Endothelial cell of umbilical vein (primary cell): ENCODE measurements at regions not wholly inside any gene's neighbourhood (a gene's known extent, or its start where the extent isn't known, plus 50 kb on each side); places are given as distances from the start of the nearest gene placed in this dataset.

Experiments
- BruUV-seq: library from RNA; stranded (reverse); fragments of 400-500 nt; replicated peaks from 2 replicates; lab custom pipeline; 2021; lab: Mats Ljungman, UMichigan
- CTCF ChIA-PET: fragments of 300-600, 350-600 bp; sonication (Branson Sonifier 250); formaldehyde crosslinking; loops from one replicate; lab custom pipeline; 2021; ENCODE audit warnings: antibody characterized with exemption, inconsistent platforms; lab: Charles Lee
- POLR2A ChIA-PET: fragments of 300-600, 350-600 bp; sonication (Branson Sonifier 250); formaldehyde crosslinking; loops from one replicate; lab custom pipeline; 2021; ENCODE audit warnings: antibody characterized with exemption, inconsistent platforms; lab: Charles Lee
- DNase-seq: peaks from one replicate; pipeline ENCODE4 v3.0.0-alpha.2; 2011; ENCODE audit warnings: low read depth, low spot score
- FAIRE-seq: peaks from 2 replicates; lab custom pipeline; 2011; peaks lifted over from hg19 to GRCh38; lab: Jason Lieb, UNC
- H2AFZ ChIP-seq: 2 replicates; pipeline ENCODE4 v1.6.0; 2012; ENCODE audit warnings: low read depth, low read length, control low read depth, inconsistent platforms
- H3K27ac ChIP-seq: 2 replicates; pipeline ENCODE4 v1.5.1; 2011; ENCODE audit warnings: low read depth, mild to moderate bottlenecking, control low read depth, low read length, moderate library complexity; ENCODE audit not compliant: insufficient read depth
- H3K27me3 ChIP-seq, 2 experiments: 2 replicates each; pipeline versions ENCODE4 v1.6.0 to v1.6.1; 2011; ENCODE audit warnings: low read length in 2 of 2, mixed read lengths in 1 of 2; ENCODE audit not compliant: control insufficient read depth in 2 of 2, insufficient read depth in 2 of 2
- H3K36me3 ChIP-seq, 2 experiments: 2 replicates in 1 of 2; 3 replicates in 1 of 2; pipeline ENCODE4 v1.5.1; 2011; ENCODE audit warnings: low read length in 2 of 2, mild to moderate bottlenecking in 1 of 2, moderate library complexity in 1 of 2; ENCODE audit not compliant: control insufficient read depth in 2 of 2, insufficient read depth in 2 of 2; ENCODE audit errors: extremely low read depth in 1 of 2
- H3K4me1 ChIP-seq: 3 replicates; pipeline ENCODE4 v1.5.1; 2011; ENCODE audit warnings: mild to moderate bottlenecking, low read length; ENCODE audit not compliant: control insufficient read depth, insufficient read depth; ENCODE audit errors: extremely low read depth
- H3K4me2 ChIP-seq: 2 replicates; pipeline ENCODE4 v1.6.1; 2011; ENCODE audit warnings: low read length, control low read depth, mixed read lengths; ENCODE audit not compliant: insufficient read depth
- H3K4me3 ChIP-seq, 3 experiments: fragments of 200-600 bp in 1 of 3; sonication (generic), shearing (Covaris generic) in 1 of 3; replicated peaks in 1 of 3; 2 replicates each; pipeline ENCODE4 v1.5.1; 2011 to 2016; ENCODE audit warnings: control low read depth in 3 of 3, low read length in 3 of 3, mild to moderate bottlenecking in 2 of 3, inconsistent platforms in 1 of 3, low read depth in 1 of 3, moderate library complexity in 1 of 3; ENCODE audit not compliant: insufficient read depth in 1 of 3
- H3K79me2 ChIP-seq: 2 replicates; pipeline ENCODE4 v1.6.0; 2012; ENCODE audit warnings: low read length, inconsistent platforms; ENCODE audit not compliant: control insufficient read depth, insufficient read depth
- H3K9ac ChIP-seq: replicated peaks from 2 replicates; pipeline ENCODE3; 2011; ENCODE audit warnings: low read length, control low read depth; ENCODE audit not compliant: insufficient read depth; ENCODE audit errors: extremely low read depth
- H3K9me1 ChIP-seq: replicated peaks from 3 replicates; pipeline ENCODE4 v1.6.0; 2011; ENCODE audit warnings: mild to moderate bottlenecking, low read length; ENCODE audit not compliant: control insufficient read depth, insufficient read depth; ENCODE audit errors: extremely low read depth
- H3K9me3 ChIP-seq: replicated peaks from 2 replicates; pipeline ENCODE4 v1.5.1; 2012; ENCODE audit warnings: low read length, inconsistent platforms; ENCODE audit not compliant: control insufficient read depth, insufficient read depth
- H4K20me1 ChIP-seq: replicated peaks from 2 replicates; pipeline ENCODE3; 2011; ENCODE audit warnings: mild to moderate bottlenecking, low read length; ENCODE audit not compliant: control insufficient read depth, insufficient read depth; ENCODE audit errors: extremely low read depth
- EZH2 ChIP-seq: IDR thresholded peaks from 2 replicates; pipeline ENCODE4 v1.6.1; 2012; ENCODE audit warnings: borderline replicate concordance, low read depth, mild to moderate bottlenecking, moderate library complexity, low read length, inconsistent platforms; ENCODE audit not compliant: severe bottlenecking
- JUN ChIP-seq: IDR thresholded peaks from 2 replicates; pipeline ENCODE4 v1.6.1; 2011; ENCODE audit warnings: borderline replicate concordance, low read depth; ENCODE audit not compliant: insufficient read length, insufficient read depth
- MAX ChIP-seq: IDR thresholded peaks from 2 replicates; pipeline ENCODE4 v1.6.1; 2011; ENCODE audit not compliant: insufficient read depth, insufficient read length
- POLR2A ChIP-seq: IDR thresholded peaks from 2 replicates; pipeline ENCODE4 v1.6.1; 2012; ENCODE audit warnings: low read depth, mild to moderate bottlenecking, control low read depth, low read length
- POLR2AphosphoS5 ChIP-seq: IDR thresholded peaks from 2 replicates; pipeline ENCODE4 v1.6.1; 2012; ENCODE audit warnings: low read depth, mild to moderate bottlenecking, control low read depth, low read length, moderate library complexity; ENCODE audit not compliant: insufficient read depth
- dilution Hi-C: fragments of 300-500 bp; cut with MboI; formaldehyde crosslinking; loops from one replicate; pipeline ENCODE4 v1.15.0; 2019; ENCODE audit warnings: low sequenced_read_pairs; ENCODE audit not compliant: extremely low pct_ligation_motif_present
- intact Hi-C: fragments of 100-400 bp; cut with micrococcal nuclease; formaldehyde crosslinking; loops from one replicate; pipeline ENCODE4 v1.10.0; 2022

- TF ChIP-seq MAX, result no peak
- TF ChIP-seq POLR2A, result no peak
- TF ChIP-seq POLR2AphosphoS5, result no peak
- CTCF ChIA-PET, result interaction anchor here (2.9 to 4.4 kb wide), 2 partner anchors 9 to 65 kb away, joined by 13 to 22 read pairs; no protein-coding TSS in a partner anchor
- FAIRE-seq (no peak), DNase-seq (no peak)
- POLR2A ChIA-PET, result no interaction called here
- no peak overlapping the region for H3K9ac ChIP-seq
- H3K27ac ChIP-seq, result no peak overlapping the region
- no peaks in the 10 kb centered on the region for H3K9me3 ChIP-seq
- peaks cover 36% of the 10 kb centered on the region for H3K4me1 ChIP-seq
- no peaks in the 10 kb centered on the region for H3K9me1 ChIP-seq
- no peak overlapping the region for H2AFZ ChIP-seq
- no peak overlapping the region for H3K4me2 ChIP-seq
- peaks cover 0 to 5% of the 10 kb centered on the region in 2 experiments for H3K36me3 ChIP-seq
- dilution Hi-C loops, result no loop called here
- no TSS peak for BruUV-seq
- intact Hi-C loops, result loop anchor here (1.0 kb wide), 1 partner anchor 8 kb away; no protein-coding TSS in a partner anchor
- H3K4me3 ChIP-seq, result no peak overlapping the region
- peaks cover 49% of the 10 kb centered on the region for H3K79me2 ChIP-seq
- no peaks in the 10 kb centered on the region for H3K27me3 ChIP-seq
- H4K20me1 ChIP-seq, result no peaks in the 10 kb centered on the region
These were observed 56.1 kb upstream of the TRAK1 start for GRCh38 chr3:42035007-42035406.

GRCh38 chr3:42033741-42034140 is 57.4 kb upstream of the TRAK1 start:
- FAIRE-seq (no peak), DNase-seq (no peak)
- H3K9me1 ChIP-seq, result no peaks in the 10 kb centered on the region
- no peak overlapping the region for H3K9ac ChIP-seq
- no peak overlapping the region for H3K4me3 ChIP-seq
- no peaks in the 10 kb centered on the region for H3K9me3 ChIP-seq
- H3K36me3 ChIP-seq, result peaks cover 0 to 5% of the 10 kb centered on the region in 2 experiments
- BruUV-seq, result no TSS peak
- CTCF ChIA-PET, result interaction anchor here (1.2 kb wide), 1 partner anchor 38 kb away, joined by 3 read pairs; no protein-coding TSS in a partner anchor
- H3K4me1 ChIP-seq, result peaks cover 36% of the 10 kb centered on the region
- H3K79me2 ChIP-seq, result peaks cover 48% of the 10 kb centered on the region
- H4K20me1 ChIP-seq, result no peaks in the 10 kb centered on the region
- TF ChIP-seq JUN (no peak), EZH2 (no peak)
- no peak overlapping the region for H2AFZ ChIP-seq
- H3K4me2 ChIP-seq, result no peak overlapping the region
- dilution Hi-C loops (no loop called here), intact Hi-C loops (loop anchor here (1.0 kb wide), 1 partner anchor 8 kb away; no protein-coding TSS in a partner anchor)
- H3K27me3 ChIP-seq, result no peaks in the 10 kb centered on the region
- H3K27ac ChIP-seq, result no peak overlapping the region
- POLR2A ChIA-PET, result no interaction called here
